B cell (primary cell): ENCODE measurements at regions not wholly inside any gene's neighbourhood (a gene's known extent, or its start where the extent isn't known, plus 50 kb on each side); places are given as distances from the start of the nearest gene placed in this dataset.

Experiments used
- ATAC-seq: fragments of 200-7000 bp; cut with Tn5 transposase; one replicate; pipeline ENCODE4 v1.10.0; 2021; ENCODE audit warnings: low read depth, mild to moderate bottlenecking, moderate number of reproducible peaks, moderate library complexity
- CTCF ChIA-PET: fragments of 350-600 bp; sonication (Branson Sonifier 250); formaldehyde crosslinking; loops from one replicate; lab custom pipeline; 2021; ENCODE audit warnings: antibody characterized with exemption, inconsistent platforms; lab: Charles Lee
- POLR2A ChIA-PET: fragments of 350-600 bp; sonication (Branson Sonifier 250); formaldehyde crosslinking; loops from one replicate; lab custom pipeline; 2021; ENCODE audit warnings: antibody characterized with exemption; lab: Charles Lee
- DNase-seq: peaks from one replicate; pipeline ENCODE4 v3.0.0; 2013
- H2AFZ ChIP-seq: 2 replicates; pipeline ENCODE4 v1.6.1; 2012; ENCODE audit warnings: mild to moderate bottlenecking, low read depth, low read length; ENCODE audit not compliant: insufficient read depth, poor library complexity, severe bottlenecking
- H3K27ac ChIP-seq, 2 donors: 1 replicate in 1 of 2; 2 replicates in 1 of 2; pipeline ENCODE4 v1.5.1; 2012 to 2013; ENCODE audit warnings: low read length in 2 of 2, mild to moderate bottlenecking in 2 of 2, moderate library complexity in 1 of 2
- H3K27me3 ChIP-seq, 4 experiments: fragments of 200-600 bp in 1 of 4; sonication (generic) in 1 of 4; replicated peaks in 1 of 4; 1 replicate in 2 of 4; 2 replicates in 2 of 4; pipeline versions ENCODE4 v1.6.1 to v1.7.0; 2013 to 2016; ENCODE audit warnings: low read length in 3 of 4, mild to moderate bottlenecking in 2 of 4, mixed read lengths in 1 of 4, moderate library complexity in 1 of 4; ENCODE audit not compliant: insufficient read depth in 4 of 4, control insufficient read depth in 3 of 4; ENCODE audit errors: control extremely low read depth in 1 of 4
- H3K36me3 ChIP-seq, 2 experiments: replicated peaks in 1 of 2; 1 replicate in 1 of 2; 2 replicates in 1 of 2; pipeline versions ENCODE4 v1.6.1 to v1.7.1; 2013; ENCODE audit warnings: low read length in 1 of 2; ENCODE audit not compliant: insufficient read depth in 2 of 2, control insufficient read depth in 1 of 2; ENCODE audit errors: control extremely low read depth in 1 of 2, extremely low read depth in 1 of 2
- H3K4me1 ChIP-seq, 2 donors: fragments of 200-600 bp in 1 of 2; sonication (generic) in 1 of 2; 1 replicate in 1 of 2; 2 replicates in 1 of 2; pipeline versions ENCODE4 v1.5.1 to v1.6.1; 2013 to 2017; ENCODE audit warnings: low read length in 2 of 2; ENCODE audit not compliant: control insufficient read depth in 2 of 2, insufficient read depth in 2 of 2
- H3K4me2 ChIP-seq: replicated peaks from 2 replicates; pipeline ENCODE3; 2012; ENCODE audit warnings: mild to moderate bottlenecking, low read depth, low read length; ENCODE audit not compliant: poor library complexity, severe bottlenecking
- H3K4me3 ChIP-seq, 5 experiments: fragments of 200-600 bp in 1 of 5; sonication (generic) in 1 of 5; 1 replicate in 3 of 5; 2 replicates in 2 of 5; pipeline versions ENCODE4 v1.5.1 to v1.7.0; 2011 to 2016; ENCODE audit warnings: low read length in 4 of 5, mild to moderate bottlenecking in 4 of 5, low read depth in 2 of 5, control low read depth in 1 of 5, moderate library complexity in 1 of 5; ENCODE audit not compliant: insufficient read depth in 1 of 5; ENCODE audit errors: control extremely low read depth in 1 of 5, extremely low read depth in 1 of 5
- H3K79me2 ChIP-seq: fragments of 200-600 bp; sonication (generic); one replicate; pipeline ENCODE4 v1.6.0; 2016; ENCODE audit warnings: low read length; ENCODE audit not compliant: control insufficient read depth, insufficient read depth
- H3K9ac ChIP-seq: fragments of 200-600 bp; sonication (generic); 2 replicates; pipeline ENCODE4 v1.6.1; 2017; ENCODE audit warnings: mild to moderate bottlenecking, low read length, moderate library complexity
- H3K9me3 ChIP-seq, 3 donors: one replicate each; pipeline versions ENCODE4 v1.6.1 to v1.7.1; 2013; ENCODE audit warnings: low read length in 2 of 3; ENCODE audit not compliant: control insufficient read depth in 2 of 3, insufficient read depth in 1 of 3; ENCODE audit errors: control extremely low read depth in 1 of 3
- H4K20me1 ChIP-seq: 2 replicates; pipeline ENCODE4 v1.6.0; 2012; ENCODE audit warnings: mild to moderate bottlenecking, low read length; ENCODE audit not compliant: insufficient read depth, control insufficient read depth, poor library complexity, severe bottlenecking
- H3K27ac Mint-ChIP-seq: one replicate; pipeline ENCODE4 v1.8.0; 2021; ENCODE audit warnings: mixed read lengths
- H3K27me3 Mint-ChIP-seq: one replicate; pipeline ENCODE4 v1.8.0; 2021; ENCODE audit warnings: mixed read lengths
- H3K4me1 Mint-ChIP-seq: one replicate; pipeline ENCODE4 v1.8.0; 2021; ENCODE audit warnings: mixed read lengths
- H3K4me3 Mint-ChIP-seq: one replicate; pipeline ENCODE4 v1.8.0; 2021; ENCODE audit warnings: mixed read lengths
- H3K9me3 Mint-ChIP-seq: one replicate; pipeline ENCODE4 v1.8.0; 2022; ENCODE audit warnings: mixed read lengths; ENCODE audit not compliant: insufficient read depth
- CTCF ChIP-seq: fragments of 200-600 bp; IDR thresholded peaks from one replicate; pipeline ENCODE4 v1.8.0; 2022; ENCODE audit warnings: antibody characterized with exemption, mild to moderate bottlenecking
- EZH2 ChIP-seq: IDR thresholded peaks from 2 replicates; pipeline ENCODE4 v1.6.1; 2012; ENCODE audit warnings: borderline replicate concordance, low read depth, mild to moderate bottlenecking, moderate library complexity, low read length; ENCODE audit not compliant: insufficient read depth, poor library complexity, severe bottlenecking
- WGBS: methylation state at CpG from one replicate; pipeline ENCODE4 v1.1.5; 2013; ENCODE audit warnings: missing lambda C conversion rate; ENCODE audit not compliant: insufficient coverage; 5-methylcytosine and 5-hydroxymethylcytosine counted together
- intact Hi-C: fragments of 100-400 bp; cut with micrococcal nuclease; formaldehyde crosslinking; loops from one replicate; pipeline ENCODE4 v1.10.0; 2022

GRCh38 chr3:115204475-115204874 lies 57.4 kb upstream of the ZBTB20 start:
- no peaks in the 10 kb centered on the region for H3K4me1 ChIP-seq
- H3K4me3 Mint-ChIP-seq = no peak overlapping the region
- H3K36me3 ChIP-seq = no peaks in the 10 kb centered on the region
- no peak overlapping the region for H3K4me2 ChIP-seq
- no peak overlapping the region for H3K9ac ChIP-seq
- H3K27ac Mint-ChIP-seq = no peak overlapping the region
- no peaks in the 10 kb centered on the region for H3K79me2 ChIP-seq
- H2AFZ ChIP-seq = no peak overlapping the region
- no peak for ATAC-seq
- H3K27ac ChIP-seq = no peak overlapping the region
- no peaks in the 10 kb centered on the region for H3K9me3 ChIP-seq
- H3K9me3 Mint-ChIP-seq = no peaks in the 10 kb centered on the region
- no peaks in the 10 kb centered on the region for H3K4me1 Mint-ChIP-seq
- ChIA-PET CTCF (no interaction called here), POLR2A (no interaction called here)
- no peaks in the 10 kb centered on the region for H3K27me3 ChIP-seq
- no peak overlapping the region for H3K4me3 ChIP-seq
- no peaks in the 10 kb centered on the region for H4K20me1 ChIP-seq
- TF ChIP-seq CTCF (no peak), EZH2 (no peak)
- intact Hi-C loops = no loop called here
- no peaks in the 10 kb centered on the region for H3K27me3 Mint-ChIP-seq
- no peak for DNase-seq

GRCh38 chr3:115208066-115208750 lies 61.1 kb upstream of the ZBTB20 start:
- 80% methylated on average over 1 of the region's 3 CpGs for WGBS
- Histone ChIP-seq H3K4me3 (no peak overlapping the region), H3K4me2 (no peak overlapping the region), H3K9ac (no peak overlapping the region), H3K9me3 (no peaks in the 10 kb centered on the region), H3K27ac (no peak overlapping the region), H3K4me1 (peaks cover 7 to 8% of the 10 kb centered on the region in 2 donors), H3K79me2 (no peaks in the 10 kb centered on the region), H3K27me3 (no peaks in the 10 kb centered on the region), H2AFZ (no peak overlapping the region), H4K20me1 (no peaks in the 10 kb centered on the region), H3K36me3 (no peaks in the 10 kb centered on the region)
- TF ChIP-seq CTCF (no peak), EZH2 (no peak)
- intact Hi-C loops = no loop called here
- ChIA-PET CTCF (interaction anchor here (0.6 kb wide), 1 partner anchor 9 kb away, joined by 3 read pairs; no protein-coding TSS in a partner anchor), POLR2A (no interaction called here)
- Mint-ChIP-seq H3K4me1 (peaks cover 6% of the 10 kb centered on the region), H3K27me3 (no peaks in the 10 kb centered on the region), H3K9me3 (no peaks in the 10 kb centered on the region), H3K4me3 (no peak overlapping the region), H3K27ac (no peak overlapping the region)
- no peak for DNase-seq
- no peak for ATAC-seq
